ENCODE measurements at regions not wholly inside any gene's neighbourhood (a gene's known extent, or its start where the extent isn't known, plus 50 kb on each side); places are given as distances from the start of the nearest gene placed in this dataset.

- Histone ChIP-seq H4K91ac (ENCODE audit: insufficient read length, low read depth, low read length) (no peak overlapping the region), H3K23ac (ENCODE audit: insufficient read length, low read depth, low read length) (no peak overlapping the region), H3K4me1 (ENCODE audit: insufficient read depth, low read length) (peaks cover 4% of the 10 kb centered on the region; the same call in 1 of the 2 replicates), H3K4me2 (ENCODE audit: insufficient read depth, insufficient read length, low read length) (no peak overlapping the region), H3K27me3 (ENCODE audit: insufficient read depth, low read length) (no peaks in the 10 kb centered on the region), H2BK12ac (ENCODE audit: insufficient read length, low read depth, low read length) (no peak overlapping the region), H3K9me3 (ENCODE audit: control insufficient read depth, low read depth, low read length) (no peaks in the 10 kb centered on the region), H3K23me2 (ENCODE audit: insufficient read length, low read depth, low read length, poor library complexity, severe bottlenecking) (no peaks in the 10 kb centered on the region), H2BK20ac (ENCODE audit: low read depth, low read length, poor library complexity, severe bottlenecking) (no peak overlapping the region), H3K4ac (ENCODE audit: low read depth, low read length) (no peak overlapping the region), H3K79me1 (ENCODE audit: insufficient read depth, low read depth, low read length, poor library complexity, severe bottlenecking) (no peaks in the 10 kb centered on the region), H2AFZ (ENCODE audit: low read length) (peak overlapping the region; percentile 71), H3K18ac (ENCODE audit: insufficient read length, low read depth, low read length) (peak overlapping the region; percentile 6), H3K9ac (ENCODE audit: extremely low read depth, insufficient read length, low read length) (no peak overlapping the region), H3K79me2 (ENCODE audit: insufficient read depth, low read length) (no peaks in the 10 kb centered on the region), H3K27ac (ENCODE audit: insufficient read length, low read depth, low read length) (no peak overlapping the region), H4K8ac (replicated peaks; ENCODE audit: insufficient read length, low read depth, low read length) (no peak overlapping the region), H4K5ac (ENCODE audit: insufficient read length, low read depth, low read length) (no peak overlapping the region), H3K56ac (ENCODE audit: insufficient read length, low read depth, low read length) (no peak overlapping the region), H2BK120ac (ENCODE audit: low read depth, low read length, poor library complexity, severe bottlenecking) (no peak overlapping the region), H3K14ac (ENCODE audit: insufficient read depth, low read length) (peak overlapping the region; percentile 49; the same call in 1 of the 2 replicates), H2BK15ac (ENCODE audit: low read depth, low read length) (no peak overlapping the region), H2AK5ac (ENCODE audit: insufficient read length, low read length) (no peak overlapping the region), H3T11ph (ENCODE audit: low read length) (no peak overlapping the region), H4K20me1 (ENCODE audit: control insufficient read depth, insufficient read depth, insufficient read length) (no peaks in the 10 kb centered on the region), H2BK5ac (ENCODE audit: insufficient read length, low read length) (no peak overlapping the region)
- Mint-ChIP-seq H3K4me3 (no peak overlapping the region), H3K27me3 (ENCODE audit: low read depth) (no peaks in the 10 kb centered on the region; the same call in 1 of the 2 replicates), H3K27ac (peak overlapping the region in 2 of 3 experiments; percentile 44 to 95; a peak in 3 of 7 replicates), H3K4me1 (peaks cover 14 to 21% of the 10 kb centered on the region in 2 experiments), H3K36me3 (ENCODE audit: insufficient read depth in 1 of 3, low read depth in 3 of 3) (no peaks in the 10 kb centered on the region), H3K9me3 (no peaks in the 10 kb centered on the region)
- DNase-seq, result no peak
- no CpG with 5 or more reads among the region's 6 CpGs for WGBS (ENCODE audit: extremely low coverage, insufficient read length, low lambda C conversion rate)
- TF ChIP-seq CTCF (conservative IDR thresholded peaks at IDR 0.05), result no peak
These were observed 99.2 kb upstream of the RREB1 start for GRCh38 chr6:7008451-7008988.
